Choroid plexus epithelial cell (primary cell): ENCODE measurements at regions not wholly inside any gene's neighbourhood (a gene's known extent, or its start where the extent isn't known, plus 50 kb on each side); places are given as distances from the start of the nearest gene placed in this dataset.

ENCODE experiments used
- DNase-seq: peaks from one replicate; pipeline ENCODE4 v3.0.0-alpha.2; 2010; ENCODE audit warnings: low read depth
- H3K4me3 ChIP-seq: 2 replicates; pipeline ENCODE4 v1.5.1; 2011; ENCODE audit warnings: low read depth, mild to moderate bottlenecking, control low read depth, low read length, moderate library complexity
- TF ChIP-seq, protein P1 (sequence below): conservative IDR thresholded peaks from 2 replicates; pipeline ENCODE4 v1.5.1; 2011; ENCODE audit warnings: low read depth, mild to moderate bottlenecking, control low read depth, inconsistent platforms, low read length, moderate library complexity

DNA sequence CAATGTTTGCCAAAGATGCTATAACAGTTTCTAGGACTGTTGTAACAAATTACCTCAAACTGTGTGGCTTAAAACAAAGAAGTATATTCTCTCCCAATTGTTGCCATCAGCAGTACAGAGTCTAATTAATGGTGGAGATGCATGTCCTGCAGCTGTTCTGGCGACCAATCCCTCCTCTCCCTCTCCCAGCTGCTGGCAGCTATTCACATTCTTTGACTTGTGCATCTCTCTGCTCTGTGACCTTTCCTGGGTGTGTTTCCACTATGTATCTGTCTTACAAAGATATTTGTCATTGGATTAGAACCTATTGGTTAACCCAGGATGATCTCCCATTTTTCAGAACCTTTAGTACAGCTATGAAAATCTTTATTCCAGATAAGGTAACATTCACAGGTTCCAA, 561.7 kb upstream of the POM121L12 start:
- TF ChIP-seq, protein P1, sequence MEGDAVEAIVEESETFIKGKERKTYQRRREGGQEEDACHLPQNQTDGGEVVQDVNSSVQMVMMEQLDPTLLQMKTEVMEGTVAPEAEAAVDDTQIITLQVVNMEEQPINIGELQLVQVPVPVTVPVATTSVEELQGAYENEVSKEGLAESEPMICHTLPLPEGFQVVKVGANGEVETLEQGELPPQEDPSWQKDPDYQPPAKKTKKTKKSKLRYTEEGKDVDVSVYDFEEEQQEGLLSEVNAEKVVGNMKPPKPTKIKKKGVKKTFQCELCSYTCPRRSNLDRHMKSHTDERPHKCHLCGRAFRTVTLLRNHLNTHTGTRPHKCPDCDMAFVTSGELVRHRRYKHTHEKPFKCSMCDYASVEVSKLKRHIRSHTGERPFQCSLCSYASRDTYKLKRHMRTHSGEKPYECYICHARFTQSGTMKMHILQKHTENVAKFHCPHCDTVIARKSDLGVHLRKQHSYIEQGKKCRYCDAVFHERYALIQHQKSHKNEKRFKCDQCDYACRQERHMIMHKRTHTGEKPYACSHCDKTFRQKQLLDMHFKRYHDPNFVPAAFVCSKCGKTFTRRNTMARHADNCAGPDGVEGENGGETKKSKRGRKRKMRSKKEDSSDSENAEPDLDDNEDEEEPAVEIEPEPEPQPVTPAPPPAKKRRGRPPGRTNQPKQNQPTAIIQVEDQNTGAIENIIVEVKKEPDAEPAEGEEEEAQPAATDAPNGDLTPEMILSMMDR, result no peak
- DNase-seq, result no peak
- no peak overlapping the region for H3K4me3 ChIP-seq

DNA sequence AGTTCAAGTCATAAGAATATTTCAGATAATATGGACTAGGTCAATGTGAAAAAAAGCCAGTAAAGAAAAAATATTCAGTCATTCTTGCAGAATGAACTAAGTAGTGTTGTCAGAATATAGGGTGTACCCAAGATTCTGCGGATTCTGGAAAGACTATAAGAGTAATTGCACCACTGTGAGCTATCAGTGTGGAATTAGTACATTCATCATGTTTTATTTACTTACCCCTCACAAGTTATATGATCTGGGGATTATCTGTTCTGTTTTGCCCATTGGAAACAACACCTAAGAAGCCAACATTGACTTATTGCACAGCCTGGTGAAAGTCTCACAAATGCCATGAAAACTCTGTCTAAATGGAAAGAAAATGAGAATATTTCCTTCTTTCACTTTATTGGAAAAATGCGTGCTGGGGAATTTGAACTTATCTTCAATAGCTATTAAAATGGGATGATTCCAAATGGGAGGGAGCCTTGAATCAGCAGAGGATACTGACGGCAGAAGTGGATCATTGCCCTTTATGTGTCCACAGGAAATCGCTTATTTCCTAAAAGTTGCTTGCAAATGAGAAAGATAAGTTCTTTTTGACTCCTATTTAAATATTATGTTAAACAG, 563.3 kb upstream of the POM121L12 start:
- H3K4me3 ChIP-seq, result no peak overlapping the region
- no peak for DNase-seq
- TF ChIP-seq, protein P1, result no peak

DNA sequence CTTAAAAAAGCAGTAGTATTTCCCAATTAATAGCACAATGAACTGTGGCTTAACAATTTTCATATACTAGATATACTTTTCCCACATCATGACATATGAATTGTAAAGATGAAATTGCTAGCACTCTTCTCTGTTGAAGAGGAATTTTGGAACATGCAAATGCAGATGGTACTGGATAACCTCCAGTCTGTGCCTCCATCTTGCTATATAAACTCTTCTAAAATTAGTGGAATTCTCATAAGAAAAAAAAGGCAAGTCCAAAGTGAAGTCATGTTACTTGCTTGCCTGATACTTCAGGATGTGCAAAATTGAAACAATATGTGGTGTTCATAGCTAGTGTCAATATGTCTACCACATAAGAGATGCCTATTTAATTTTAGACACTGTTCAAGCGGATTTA, 570.2 kb upstream of the POM121L12 start:
- TF ChIP-seq, protein P1, result no peak
- H3K4me3 ChIP-seq, result no peak overlapping the region
- DNase-seq, result no peak

DNA sequence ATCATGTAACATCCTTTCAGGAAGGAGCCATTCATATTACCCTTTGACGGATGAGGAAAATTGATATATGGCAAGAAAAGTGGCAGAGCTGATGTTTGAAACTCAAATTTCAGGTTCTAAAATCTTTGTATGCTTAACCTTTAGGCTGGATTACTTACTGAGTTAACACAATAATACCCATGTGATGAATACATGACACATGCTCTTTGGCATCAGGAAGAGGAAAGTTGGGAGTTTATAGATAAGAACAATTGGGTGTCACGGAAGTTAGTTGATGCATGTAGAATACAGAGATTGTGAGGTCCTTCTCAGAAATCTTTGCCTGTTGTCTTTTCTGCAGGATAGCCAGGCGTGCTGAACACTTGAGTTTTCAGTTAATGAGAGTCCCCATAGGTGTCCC, 572.1 kb upstream of the POM121L12 start:
- no peak overlapping the region for H3K4me3 ChIP-seq
- TF ChIP-seq, protein P1, result no peak
- DNase-seq, result no peak

DNA sequence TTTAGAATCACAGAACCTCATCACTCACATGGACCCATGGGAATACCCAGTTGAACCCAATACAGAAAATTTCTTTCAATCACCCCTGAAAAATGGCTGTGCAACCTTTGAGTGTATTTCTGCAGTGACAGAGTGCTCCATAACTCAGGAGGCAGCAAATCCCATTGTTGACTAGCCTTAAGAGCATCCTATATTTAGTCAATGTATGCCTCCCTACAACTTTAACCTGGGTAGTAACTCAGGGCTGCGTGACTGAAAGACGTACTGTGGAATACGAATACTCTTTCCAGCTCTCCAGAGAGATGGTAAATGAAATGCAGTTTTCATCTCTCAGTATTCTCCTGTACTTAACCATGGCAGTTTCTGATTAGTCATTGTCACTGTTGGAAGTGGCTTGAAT, 573.0 kb upstream of the POM121L12 start:
- no peak overlapping the region for H3K4me3 ChIP-seq
- DNase-seq, result no peak
- TF ChIP-seq, protein P1, result no peak

DNA sequence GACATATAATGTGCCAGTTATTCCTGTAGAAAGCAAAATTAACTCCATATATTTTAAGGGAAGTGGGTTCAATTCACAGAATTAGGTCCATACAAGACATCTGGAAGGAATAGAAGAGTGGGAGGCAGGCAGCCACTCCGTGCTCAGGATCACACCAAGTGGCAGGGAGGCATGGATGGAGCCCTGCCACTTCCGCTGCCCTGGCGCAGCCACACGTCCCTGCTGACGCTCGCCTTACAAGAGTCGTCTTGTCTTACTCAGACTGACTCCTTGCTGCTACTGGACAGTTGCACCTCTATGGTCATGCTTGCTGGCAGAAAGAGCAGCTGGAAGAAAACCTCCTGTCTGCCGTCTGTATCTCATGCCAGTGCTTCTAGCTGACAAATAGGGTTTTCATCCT, 579.9 kb upstream of the POM121L12 start:
- no peak overlapping the region for H3K4me3 ChIP-seq
- TF ChIP-seq, protein P1, result no peak
- no peak for DNase-seq

DNA sequence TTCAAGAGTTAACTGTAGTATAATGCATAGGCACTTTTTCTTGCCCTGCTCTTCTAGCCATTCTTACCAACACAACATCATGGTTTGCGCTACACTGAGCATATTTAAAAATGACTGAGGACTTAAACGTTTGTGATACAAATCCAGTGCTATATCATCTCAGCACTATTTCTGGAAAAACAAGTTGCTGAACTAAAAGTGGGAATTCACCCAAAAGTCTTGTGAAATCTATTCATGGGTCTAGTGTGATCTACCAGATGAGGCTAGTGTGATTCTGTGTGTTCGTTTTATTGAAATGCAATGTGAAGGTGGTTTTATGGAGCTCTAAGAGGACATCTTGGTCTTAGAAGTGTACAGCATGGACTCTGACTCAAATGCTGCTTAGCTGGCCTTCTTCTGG, 584.6 kb upstream of the POM121L12 start:
- no peak for DNase-seq
- H3K4me3 ChIP-seq, result no peak overlapping the region

More for the DNA sequence above, 584.6 kb upstream of the POM121L12 start:
- TF ChIP-seq, protein P1, result no peak
